Astrocyte (in vitro differentiated cells and primary cell): ENCODE measurements at regions not wholly inside any gene's neighbourhood (a gene's known extent, or its start where the extent isn't known, plus 50 kb on each side); places are given as distances from the start of the nearest gene placed in this dataset.
A peak's percentile ranks its signal among the peaks of the same experiment; 100 is the strongest.

Experiments used
- DNase-seq: peaks from one replicate; pipeline ENCODE4 v3.0.0-alpha.2; 2010; ENCODE audit warnings: low read depth
- FAIRE-seq: peaks from 2 replicates; lab custom pipeline; 2011; peaks lifted over from hg19 to GRCh38; lab: Jason Lieb, UNC
- H2AFZ ChIP-seq: 2 replicates; pipeline ENCODE4 v1.6.0; 2012; ENCODE audit warnings: low read depth, low read length, inconsistent platforms
- H3K27ac ChIP-seq: 2 replicates; pipeline ENCODE4 v1.5.1; 2011; ENCODE audit warnings: low read depth, low read length, inconsistent platforms
- H3K27me3 ChIP-seq: 2 replicates; pipeline ENCODE4 v1.6.0; 2011; ENCODE audit warnings: low read length, inconsistent platforms; ENCODE audit not compliant: insufficient read depth
- H3K36me3 ChIP-seq: 2 replicates; pipeline ENCODE4 v1.5.1; 2011; ENCODE audit warnings: low read length, inconsistent platforms; ENCODE audit not compliant: insufficient read depth
- H3K4me1 ChIP-seq: 2 replicates; pipeline ENCODE4 v1.5.1; 2011; ENCODE audit warnings: low read length, inconsistent platforms; ENCODE audit not compliant: insufficient read depth
- H3K4me2 ChIP-seq: 2 replicates; pipeline ENCODE4 v1.6.0; 2012; ENCODE audit warnings: low read length, inconsistent platforms
- H3K4me3 ChIP-seq: 2 replicates; pipeline ENCODE4 v1.5.1; 2011; ENCODE audit warnings: low read depth, mild to moderate bottlenecking, low read length, inconsistent platforms; ENCODE audit not compliant: insufficient read depth
- H3K79me2 ChIP-seq: 2 replicates; pipeline ENCODE4 v1.6.0; 2012; ENCODE audit warnings: mild to moderate bottlenecking, low read length, inconsistent platforms; ENCODE audit not compliant: insufficient read depth
- H3K9ac ChIP-seq: 2 replicates; pipeline ENCODE4 v1.6.0; 2012; ENCODE audit warnings: mild to moderate bottlenecking, low read length, inconsistent platforms
- H3K9me3 ChIP-seq: 2 replicates; pipeline ENCODE4 v1.5.1; 2012; ENCODE audit warnings: low read depth, mild to moderate bottlenecking, low read length, inconsistent platforms; ENCODE audit not compliant: insufficient read depth
- H4K20me1 ChIP-seq: 2 replicates; pipeline ENCODE4 v1.6.0; 2012; ENCODE audit warnings: low read length, inconsistent platforms; ENCODE audit not compliant: insufficient read depth
- H3K27ac Mint-ChIP-seq: one replicate; pipeline ENCODE4 v1.8.0; 2021; ENCODE audit warnings: mild to moderate bottlenecking, mixed read lengths; ENCODE audit not compliant: unreplicated experiment
- H3K27me3 Mint-ChIP-seq: one replicate; pipeline ENCODE4 v1.8.0; 2021; ENCODE audit warnings: low read depth, mixed read lengths; ENCODE audit not compliant: unreplicated experiment
- H3K36me3 Mint-ChIP-seq: one replicate; pipeline ENCODE4 v1.8.0; 2021; ENCODE audit warnings: low read depth, mixed read lengths; ENCODE audit not compliant: unreplicated experiment
- H3K4me1 Mint-ChIP-seq: one replicate; pipeline ENCODE4 v1.8.0; 2021; ENCODE audit warnings: low read depth, mixed read lengths; ENCODE audit not compliant: unreplicated experiment
- H3K4me3 Mint-ChIP-seq: one replicate; pipeline ENCODE4 v1.8.0; 2021; ENCODE audit warnings: mild to moderate bottlenecking, moderate library complexity, mixed read lengths; ENCODE audit not compliant: unreplicated experiment
- H3K9me3 Mint-ChIP-seq: one replicate; pipeline ENCODE4 v1.8.0; 2021; ENCODE audit warnings: mild to moderate bottlenecking, mixed read lengths; ENCODE audit not compliant: unreplicated experiment
- EZH2 ChIP-seq: IDR thresholded peaks from 2 replicates; pipeline ENCODE4 v1.6.1; 2012; ENCODE audit warnings: mild to moderate bottlenecking, low read length, inconsistent platforms; ENCODE audit not compliant: insufficient read depth
- TF ChIP-seq, protein P1 (sequence below): IDR thresholded peaks from 2 replicates; pipeline ENCODE4 v1.5.1; 2011; ENCODE audit warnings: low read depth, mild to moderate bottlenecking, inconsistent platforms, low read length, moderate library complexity; ENCODE audit not compliant: insufficient read depth

DNA sequence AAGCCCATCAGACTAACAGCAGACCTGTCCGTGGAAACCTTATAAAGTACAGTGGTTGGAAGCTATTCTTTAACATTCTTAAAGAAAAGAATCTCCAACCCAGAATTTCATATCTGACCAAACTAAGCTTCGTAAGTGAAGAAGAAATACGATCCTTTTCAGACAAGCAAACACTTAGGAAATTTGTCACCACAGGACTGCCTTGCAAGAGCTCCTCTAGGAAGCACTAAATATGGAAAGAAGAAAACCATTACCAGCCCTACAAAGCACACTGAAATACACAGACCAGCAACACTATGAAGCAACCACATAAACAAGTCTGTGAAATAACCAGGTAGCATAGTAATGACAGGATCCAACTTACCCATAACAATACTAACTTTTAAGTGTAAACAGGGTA is 177.7 kb upstream of the PRSS1 start:
- Mint-ChIP-seq H3K4me1 (peaks cover 23% of the 10 kb centered on the region), H3K4me3 (no peak overlapping the region), H3K27ac (no peak overlapping the region), H3K9me3 (peaks cover 6% of the 10 kb centered on the region), H3K36me3 (no peaks in the 10 kb centered on the region), H3K27me3 (no peaks in the 10 kb centered on the region)
- Histone ChIP-seq H3K27me3 (no peaks in the 10 kb centered on the region), H4K20me1 (no peaks in the 10 kb centered on the region), H3K9ac (no peak overlapping the region), H3K4me3 (no peak overlapping the region), H3K36me3 (no peaks in the 10 kb centered on the region), H3K4me1 (peaks cover 23% of the 10 kb centered on the region), H2AFZ (no peak overlapping the region), H3K9me3 (no peaks in the 10 kb centered on the region), H3K79me2 (no peaks in the 10 kb centered on the region), H3K27ac (no peak overlapping the region), H3K4me2 (no peak overlapping the region)
- DNase-seq, result no peak
- no peak for TF ChIP-seq EZH2
- TF ChIP-seq, protein P1, sequence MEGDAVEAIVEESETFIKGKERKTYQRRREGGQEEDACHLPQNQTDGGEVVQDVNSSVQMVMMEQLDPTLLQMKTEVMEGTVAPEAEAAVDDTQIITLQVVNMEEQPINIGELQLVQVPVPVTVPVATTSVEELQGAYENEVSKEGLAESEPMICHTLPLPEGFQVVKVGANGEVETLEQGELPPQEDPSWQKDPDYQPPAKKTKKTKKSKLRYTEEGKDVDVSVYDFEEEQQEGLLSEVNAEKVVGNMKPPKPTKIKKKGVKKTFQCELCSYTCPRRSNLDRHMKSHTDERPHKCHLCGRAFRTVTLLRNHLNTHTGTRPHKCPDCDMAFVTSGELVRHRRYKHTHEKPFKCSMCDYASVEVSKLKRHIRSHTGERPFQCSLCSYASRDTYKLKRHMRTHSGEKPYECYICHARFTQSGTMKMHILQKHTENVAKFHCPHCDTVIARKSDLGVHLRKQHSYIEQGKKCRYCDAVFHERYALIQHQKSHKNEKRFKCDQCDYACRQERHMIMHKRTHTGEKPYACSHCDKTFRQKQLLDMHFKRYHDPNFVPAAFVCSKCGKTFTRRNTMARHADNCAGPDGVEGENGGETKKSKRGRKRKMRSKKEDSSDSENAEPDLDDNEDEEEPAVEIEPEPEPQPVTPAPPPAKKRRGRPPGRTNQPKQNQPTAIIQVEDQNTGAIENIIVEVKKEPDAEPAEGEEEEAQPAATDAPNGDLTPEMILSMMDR, result no peak
- no peak for FAIRE-seq

DNA sequence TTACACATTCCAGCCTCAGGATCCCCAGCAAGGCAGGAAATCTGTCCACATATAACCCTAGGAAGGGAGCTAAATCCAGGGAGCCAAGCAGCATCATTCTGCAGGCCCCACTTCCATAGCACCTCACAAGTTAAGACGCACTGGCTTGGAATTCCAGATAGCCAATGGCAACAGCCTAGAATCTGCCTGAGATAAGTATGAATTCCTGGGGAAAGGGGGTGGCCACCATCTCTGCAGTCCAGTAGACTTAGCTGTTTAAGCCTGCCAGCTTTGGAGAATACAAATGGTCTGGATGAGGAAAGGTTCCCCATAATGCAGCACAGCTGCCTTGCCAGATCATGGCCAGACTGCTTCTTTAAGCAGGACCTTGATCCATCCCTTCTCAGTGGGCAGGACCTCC is 179.4 kb upstream of the PRSS1 start:
- H3K4me1 Mint-ChIP-seq, result peaks cover 28% of the 10 kb centered on the region
- H3K79me2 ChIP-seq, result no peaks in the 10 kb centered on the region
- peak; percentile 64 for DNase-seq
- no peak overlapping the region for H3K9ac ChIP-seq
- no peaks in the 10 kb centered on the region for H3K36me3 ChIP-seq
- H3K27ac Mint-ChIP-seq, result no peak overlapping the region
- TF ChIP-seq, protein P1, result no peak
- no peak for TF ChIP-seq EZH2
- no peaks in the 10 kb centered on the region for H3K36me3 Mint-ChIP-seq
- H2AFZ ChIP-seq, result peak overlapping the region; percentile 6
- no peaks in the 10 kb centered on the region for H3K27me3 Mint-ChIP-seq
- peak overlapping the region; percentile 18 for H3K4me3 Mint-ChIP-seq
- H3K4me3 ChIP-seq, result no peak overlapping the region
- peaks cover 23% of the 10 kb centered on the region for H3K4me1 ChIP-seq
- no peak for FAIRE-seq
- H3K9me3 Mint-ChIP-seq, result peaks cover 6% of the 10 kb centered on the region
- no peaks in the 10 kb centered on the region for H3K27me3 ChIP-seq
- H3K9me3 ChIP-seq, result no peaks in the 10 kb centered on the region
- H3K4me2 ChIP-seq, result no peak overlapping the region
- peak overlapping the region; percentile 64 for H3K27ac ChIP-seq
- H4K20me1 ChIP-seq, result no peaks in the 10 kb centered on the region

DNA sequence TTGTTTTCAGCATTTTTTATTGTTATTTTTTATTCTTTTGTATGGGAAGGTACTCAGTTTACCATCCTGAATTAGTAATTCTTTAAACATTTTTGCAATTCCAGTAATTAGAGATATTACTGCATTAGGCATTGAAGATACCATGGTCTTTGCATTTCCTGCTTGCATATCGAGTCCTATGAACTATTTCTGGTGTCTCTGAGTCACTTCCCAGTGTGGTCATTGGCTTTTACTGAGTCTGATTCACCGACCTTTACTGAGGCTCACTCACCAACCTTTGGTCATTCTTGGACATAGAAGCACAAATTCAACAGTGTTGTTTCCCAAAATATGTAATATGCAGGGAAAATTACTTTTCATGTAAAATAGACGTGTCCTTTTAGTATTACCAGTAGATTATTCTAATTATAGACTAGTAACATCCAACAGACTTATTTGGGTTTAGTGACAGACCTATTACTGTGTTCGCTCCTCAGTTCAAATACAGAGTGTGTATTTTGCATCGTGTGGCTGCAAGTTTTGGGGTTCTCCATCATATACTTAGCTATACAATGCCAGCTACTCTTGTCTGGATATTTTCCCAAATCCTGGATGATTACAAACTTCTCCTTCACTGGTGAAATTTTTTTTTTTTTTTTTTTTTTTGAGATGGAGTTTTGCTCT is 180.7 kb upstream of the PRSS1 start:
- Mint-ChIP-seq H3K4me3 (no peak overlapping the region), H3K36me3 (no peaks in the 10 kb centered on the region), H3K9me3 (peaks cover 4% of the 10 kb centered on the region), H3K27me3 (no peaks in the 10 kb centered on the region), H3K27ac (peak overlapping the region; percentile 15), H3K4me1 (peaks cover 37% of the 10 kb centered on the region)
- TF ChIP-seq, protein P1, result no peak
- no peak for TF ChIP-seq EZH2
- peaks cover 29% of the 10 kb centered on the region for H3K4me1 ChIP-seq
- H3K36me3 ChIP-seq, result no peaks in the 10 kb centered on the region
- H4K20me1 ChIP-seq, result no peaks in the 10 kb centered on the region
- no peaks in the 10 kb centered on the region for H3K27me3 ChIP-seq
- H3K9ac ChIP-seq, result no peak overlapping the region
- no peak overlapping the region for H3K4me3 ChIP-seq
- peak overlapping the region; percentile 70 for H3K4me2 ChIP-seq
- no peaks in the 10 kb centered on the region for H3K79me2 ChIP-seq
- H3K27ac ChIP-seq, result peak overlapping the region; percentile 70
- no peaks in the 10 kb centered on the region for H3K9me3 ChIP-seq
- no peak overlapping the region for H2AFZ ChIP-seq
- FAIRE-seq (no peak), DNase-seq (peak; percentile 91)
